ENCODE measurements at regions not wholly inside any gene's neighbourhood (a gene's known extent, or its start where the extent isn't known, plus 50 kb on each side); places are given as distances from the start of the nearest gene placed in this dataset.

GRCh38 chr11:45043755-45044475, 93.2 kb upstream of the TP53I11 start:
- TF ChIP-seq, protein P1, sequence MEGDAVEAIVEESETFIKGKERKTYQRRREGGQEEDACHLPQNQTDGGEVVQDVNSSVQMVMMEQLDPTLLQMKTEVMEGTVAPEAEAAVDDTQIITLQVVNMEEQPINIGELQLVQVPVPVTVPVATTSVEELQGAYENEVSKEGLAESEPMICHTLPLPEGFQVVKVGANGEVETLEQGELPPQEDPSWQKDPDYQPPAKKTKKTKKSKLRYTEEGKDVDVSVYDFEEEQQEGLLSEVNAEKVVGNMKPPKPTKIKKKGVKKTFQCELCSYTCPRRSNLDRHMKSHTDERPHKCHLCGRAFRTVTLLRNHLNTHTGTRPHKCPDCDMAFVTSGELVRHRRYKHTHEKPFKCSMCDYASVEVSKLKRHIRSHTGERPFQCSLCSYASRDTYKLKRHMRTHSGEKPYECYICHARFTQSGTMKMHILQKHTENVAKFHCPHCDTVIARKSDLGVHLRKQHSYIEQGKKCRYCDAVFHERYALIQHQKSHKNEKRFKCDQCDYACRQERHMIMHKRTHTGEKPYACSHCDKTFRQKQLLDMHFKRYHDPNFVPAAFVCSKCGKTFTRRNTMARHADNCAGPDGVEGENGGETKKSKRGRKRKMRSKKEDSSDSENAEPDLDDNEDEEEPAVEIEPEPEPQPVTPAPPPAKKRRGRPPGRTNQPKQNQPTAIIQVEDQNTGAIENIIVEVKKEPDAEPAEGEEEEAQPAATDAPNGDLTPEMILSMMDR (IDR thresholded peaks at IDR 0.05; ENCODE audit: control insufficient read depth, insufficient read depth, low read depth, low read length, missing control alignments), result no peak
- H3K4me3 ChIP-seq (ENCODE audit: control insufficient read depth, low read depth, low read length), result no peak overlapping the region
- DNase-seq (ENCODE audit: low read depth), result no peak

DNA sequence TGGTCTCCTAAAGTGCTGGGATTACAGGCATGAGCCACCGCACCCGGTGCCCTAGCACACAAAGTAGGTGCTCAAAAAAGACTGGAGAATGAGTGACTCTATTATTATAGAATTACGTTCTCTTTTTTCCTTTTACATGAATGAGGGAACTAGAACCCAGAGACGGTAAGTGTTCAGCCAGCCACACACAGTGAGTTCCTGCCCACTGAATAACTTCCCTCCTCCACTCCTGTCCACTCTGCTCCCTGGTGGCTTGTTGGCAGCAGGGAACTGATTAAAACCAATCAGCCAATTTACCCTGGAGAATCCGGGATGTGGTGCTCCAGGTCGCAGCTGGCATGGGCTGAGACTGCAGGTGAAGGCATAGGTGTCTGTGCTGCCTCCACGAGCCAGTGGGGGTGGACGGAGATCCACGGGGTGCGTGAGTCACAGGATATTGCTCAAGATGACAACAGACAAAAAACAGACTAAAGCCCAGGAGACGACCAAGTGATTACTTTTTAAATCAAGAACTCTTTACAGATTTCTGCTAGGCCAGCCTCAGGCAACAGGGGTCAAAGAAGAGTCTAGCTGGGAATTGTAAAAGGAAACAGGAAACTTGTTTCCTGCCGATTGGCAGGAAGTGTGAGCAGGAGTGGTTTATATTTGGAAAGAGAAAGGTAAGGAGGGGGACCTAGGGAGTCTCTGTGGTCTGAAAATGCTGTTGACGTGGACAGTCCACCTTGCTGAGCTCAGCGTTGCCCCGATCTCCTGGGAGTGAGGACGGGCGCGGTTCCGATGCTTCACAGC, 95.2 kb upstream of the TP53I11 start:
- H3K4me3 ChIP-seq (ENCODE audit: control insufficient read depth, low read depth, low read length), result no peak overlapping the region
- TF ChIP-seq, protein P1 (IDR thresholded peaks at IDR 0.05; ENCODE audit: control insufficient read depth, insufficient read depth, low read depth, low read length, missing control alignments), result no peak
- peak; percentile 14 for DNase-seq (ENCODE audit: low read depth)

GRCh38 chr11:45048313-45048841, 97.7 kb upstream of the TP53I11 start:
- no peak overlapping the region for H3K4me3 ChIP-seq (ENCODE audit: control insufficient read depth, low read depth, low read length)
- DNase-seq (ENCODE audit: low read depth), result no peak
- TF ChIP-seq, protein P1 (IDR thresholded peaks at IDR 0.05; ENCODE audit: control insufficient read depth, insufficient read depth, low read depth, low read length, missing control alignments), result no peak

DNA sequence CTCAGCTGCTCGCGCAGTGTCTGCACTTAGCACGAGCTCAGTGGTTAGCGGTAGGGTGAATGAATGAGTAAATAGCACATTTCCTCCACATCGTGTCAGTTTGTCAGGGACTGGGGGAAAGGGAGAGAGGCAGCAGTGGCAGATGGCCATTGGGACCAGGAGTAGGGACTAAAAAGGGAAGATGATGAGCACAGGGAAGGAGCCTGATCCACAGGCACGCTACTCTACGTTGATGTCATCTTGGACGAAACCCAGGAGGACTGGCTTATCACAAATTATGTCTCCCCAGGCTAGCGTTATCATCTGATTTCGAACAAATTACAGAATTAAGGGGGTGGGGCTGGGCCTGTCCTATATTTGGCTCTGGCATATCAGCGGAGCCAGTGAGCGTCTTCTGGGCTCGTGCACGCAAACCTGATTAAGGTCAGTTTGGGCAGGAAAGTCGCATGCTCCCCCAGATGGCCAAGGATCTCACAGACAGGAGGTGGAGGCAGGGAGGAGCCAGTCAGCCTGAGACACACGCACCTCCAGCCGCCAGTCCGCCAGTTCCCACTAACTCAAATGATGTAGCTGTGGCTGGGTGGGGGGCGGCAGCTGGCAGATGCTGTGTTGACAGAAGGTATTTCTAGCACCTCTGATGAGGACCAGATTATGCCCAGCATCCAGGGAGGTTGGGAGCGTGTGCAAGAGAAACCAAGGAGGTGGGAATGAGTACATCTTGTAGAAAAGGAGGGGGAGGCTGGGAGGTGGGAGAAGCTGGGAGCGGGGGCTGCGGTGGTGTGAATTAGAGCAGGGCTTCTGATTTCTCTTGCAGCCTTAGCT, 97.4 kb upstream of the PRDM11 start:
- H3K4me3 ChIP-seq (ENCODE audit: control insufficient read depth, low read depth, low read length), result no peak overlapping the region
- TF ChIP-seq, protein P1 (IDR thresholded peaks at IDR 0.05; ENCODE audit: control insufficient read depth, insufficient read depth, low read depth, low read length, missing control alignments), result no peak
- DNase-seq (ENCODE audit: low read depth), result no peak

DNA sequence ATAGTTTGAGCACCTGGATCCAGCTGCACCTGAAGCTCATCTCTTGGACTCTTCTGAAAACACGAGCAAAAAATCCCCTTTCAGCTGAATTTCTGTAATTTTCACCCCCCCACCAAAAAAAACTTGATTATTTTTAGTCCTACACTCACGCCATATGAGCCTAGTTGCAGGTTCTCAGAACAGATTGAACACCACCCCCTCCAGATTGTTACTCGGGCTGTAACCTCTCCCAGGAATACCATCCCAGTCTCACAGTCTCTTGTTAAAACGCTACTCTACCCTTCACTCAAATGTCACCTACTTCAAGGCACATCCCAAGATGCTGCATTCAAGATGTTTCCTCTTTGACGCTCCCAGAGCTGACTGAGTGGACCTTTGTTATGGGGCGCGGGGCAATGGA, 96.3 kb upstream of the PRDM11 start:
- DNase-seq (ENCODE audit: low read depth), result no peak
- H3K4me3 ChIP-seq (ENCODE audit: control insufficient read depth, low read depth, low read length), result no peak overlapping the region
- TF ChIP-seq, protein P1 (IDR thresholded peaks at IDR 0.05; ENCODE audit: control insufficient read depth, insufficient read depth, low read depth, low read length, missing control alignments), result no peak

DNA sequence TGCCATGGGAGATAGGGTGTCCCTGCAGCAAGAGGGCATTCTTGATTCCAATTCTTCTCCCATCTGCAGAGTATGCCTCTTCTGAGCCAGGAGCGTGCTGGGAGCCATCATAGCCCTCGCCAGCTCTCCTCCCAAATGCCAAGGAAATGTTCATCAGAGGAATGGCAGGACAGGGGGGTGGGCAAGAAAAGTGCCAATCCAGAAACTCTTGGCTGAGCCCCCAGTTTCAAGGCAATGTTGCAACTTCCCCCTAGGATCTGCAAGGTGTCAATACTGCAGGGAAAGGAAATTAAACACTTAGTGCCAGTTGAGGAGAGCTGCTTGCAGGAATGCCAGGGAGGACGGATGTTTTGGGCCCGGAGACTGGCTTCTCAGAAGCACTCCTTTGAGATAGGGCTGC, 94.8 kb upstream of the PRDM11 start:
- no peak for DNase-seq (ENCODE audit: low read depth)
- no peak overlapping the region for H3K4me3 ChIP-seq (ENCODE audit: control insufficient read depth, low read depth, low read length)
- TF ChIP-seq, protein P1 (IDR thresholded peaks at IDR 0.05; ENCODE audit: control insufficient read depth, insufficient read depth, low read depth, low read length, missing control alignments), result no peak

All from AG09309 (cell line).